ENCODE measurements at regions not wholly inside any gene's neighbourhood (a gene's known extent, or its start where the extent isn't known, plus 50 kb on each side); places are given as distances from the start of the nearest gene placed in this dataset.

DNA sequence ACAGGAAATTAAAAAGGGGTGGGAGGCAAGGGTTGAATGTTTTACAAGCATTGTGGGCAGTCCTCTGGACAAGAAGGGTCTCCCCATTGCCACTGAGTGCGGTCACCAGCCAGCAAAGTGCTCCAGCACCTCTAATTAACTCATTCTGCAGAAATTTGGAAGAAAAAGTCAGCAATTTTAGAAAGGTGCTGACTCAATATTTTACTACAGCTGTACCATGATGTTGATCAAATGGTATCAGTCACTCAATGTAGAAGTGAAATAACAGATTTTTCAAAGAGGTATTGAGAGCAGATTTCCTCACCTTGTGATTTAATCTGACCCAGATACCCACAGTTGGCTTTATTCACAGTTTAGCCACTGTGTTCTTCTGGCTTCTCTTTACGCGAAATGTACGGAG, 96.7 kb downstream of the PMP22 start:
- TF ChIP-seq POLR2A (IDR thresholded peaks at IDR 0.05) (no peak), POLR2AphosphoS5 (IDR thresholded peaks at IDR 0.05; ENCODE audit: insufficient read depth in 1 of 2, low read depth in 1 of 2) (no peak)
- TF ChIP-seq, protein P1, sequence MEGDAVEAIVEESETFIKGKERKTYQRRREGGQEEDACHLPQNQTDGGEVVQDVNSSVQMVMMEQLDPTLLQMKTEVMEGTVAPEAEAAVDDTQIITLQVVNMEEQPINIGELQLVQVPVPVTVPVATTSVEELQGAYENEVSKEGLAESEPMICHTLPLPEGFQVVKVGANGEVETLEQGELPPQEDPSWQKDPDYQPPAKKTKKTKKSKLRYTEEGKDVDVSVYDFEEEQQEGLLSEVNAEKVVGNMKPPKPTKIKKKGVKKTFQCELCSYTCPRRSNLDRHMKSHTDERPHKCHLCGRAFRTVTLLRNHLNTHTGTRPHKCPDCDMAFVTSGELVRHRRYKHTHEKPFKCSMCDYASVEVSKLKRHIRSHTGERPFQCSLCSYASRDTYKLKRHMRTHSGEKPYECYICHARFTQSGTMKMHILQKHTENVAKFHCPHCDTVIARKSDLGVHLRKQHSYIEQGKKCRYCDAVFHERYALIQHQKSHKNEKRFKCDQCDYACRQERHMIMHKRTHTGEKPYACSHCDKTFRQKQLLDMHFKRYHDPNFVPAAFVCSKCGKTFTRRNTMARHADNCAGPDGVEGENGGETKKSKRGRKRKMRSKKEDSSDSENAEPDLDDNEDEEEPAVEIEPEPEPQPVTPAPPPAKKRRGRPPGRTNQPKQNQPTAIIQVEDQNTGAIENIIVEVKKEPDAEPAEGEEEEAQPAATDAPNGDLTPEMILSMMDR (IDR thresholded peaks at IDR 0.05) = no peak
